HL-60 (cell line): ENCODE measurements at regions not wholly inside any gene's neighbourhood (a gene's known extent, or its start where the extent isn't known, plus 50 kb on each side); places are given as distances from the start of the nearest gene placed in this dataset.

Source experiments
- POLR2AphosphoS5 ChIP-seq: IDR thresholded peaks from 2 replicates; pipeline ENCODE4 v1.6.1; 2012; ENCODE audit warnings: low read depth
- TF ChIP-seq, protein P1 (sequence below): IDR thresholded peaks from 2 replicates; pipeline ENCODE4 v1.6.1; 2012; ENCODE audit warnings: low read depth; ENCODE audit not compliant: insufficient replicate concordance
- TF ChIP-seq, protein P2 (sequence below): IDR thresholded peaks from one replicate; pipeline ENCODE4 v1.5.1; 2011; ENCODE audit warnings: low read length, control low read depth, inconsistent platforms; ENCODE audit not compliant: insufficient read depth

DNA sequence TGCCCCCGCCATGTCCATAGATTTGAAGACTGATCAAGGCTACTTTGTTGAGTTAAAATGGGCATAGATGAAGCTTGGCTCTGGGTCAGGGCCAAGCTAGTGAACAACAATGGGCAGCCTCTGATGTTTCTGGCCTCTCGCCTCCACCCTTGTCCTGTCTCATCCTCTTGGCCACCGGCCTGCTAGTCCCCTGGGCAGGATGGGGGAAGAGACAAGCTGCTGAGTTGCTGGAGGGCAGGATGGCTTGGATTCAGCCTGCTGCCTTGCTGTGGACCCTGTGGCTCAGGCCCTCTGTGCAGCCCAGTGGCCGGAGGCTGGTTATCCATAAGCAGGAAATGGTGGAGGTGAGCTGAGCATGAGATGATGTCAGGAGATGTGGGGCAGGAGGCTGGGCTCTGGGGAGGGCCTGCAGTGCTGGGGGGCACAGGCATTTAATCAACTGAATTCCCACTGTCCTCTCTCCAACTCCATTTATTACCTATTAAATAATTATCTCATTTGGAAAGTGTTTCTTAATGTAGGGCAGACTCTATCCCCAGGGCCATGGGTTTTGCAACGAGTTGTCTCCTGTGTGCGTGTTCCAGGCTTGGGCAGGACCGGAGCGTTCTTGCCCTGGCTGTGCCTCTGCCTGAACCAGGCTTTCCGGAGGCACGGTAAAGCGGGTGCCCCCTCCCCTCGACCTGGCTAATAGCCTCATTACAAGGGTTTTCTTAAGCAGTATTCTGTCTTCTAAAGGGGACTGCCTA lies 122.9 kb downstream of the GLI2 start:
- TF ChIP-seq, protein P1, sequence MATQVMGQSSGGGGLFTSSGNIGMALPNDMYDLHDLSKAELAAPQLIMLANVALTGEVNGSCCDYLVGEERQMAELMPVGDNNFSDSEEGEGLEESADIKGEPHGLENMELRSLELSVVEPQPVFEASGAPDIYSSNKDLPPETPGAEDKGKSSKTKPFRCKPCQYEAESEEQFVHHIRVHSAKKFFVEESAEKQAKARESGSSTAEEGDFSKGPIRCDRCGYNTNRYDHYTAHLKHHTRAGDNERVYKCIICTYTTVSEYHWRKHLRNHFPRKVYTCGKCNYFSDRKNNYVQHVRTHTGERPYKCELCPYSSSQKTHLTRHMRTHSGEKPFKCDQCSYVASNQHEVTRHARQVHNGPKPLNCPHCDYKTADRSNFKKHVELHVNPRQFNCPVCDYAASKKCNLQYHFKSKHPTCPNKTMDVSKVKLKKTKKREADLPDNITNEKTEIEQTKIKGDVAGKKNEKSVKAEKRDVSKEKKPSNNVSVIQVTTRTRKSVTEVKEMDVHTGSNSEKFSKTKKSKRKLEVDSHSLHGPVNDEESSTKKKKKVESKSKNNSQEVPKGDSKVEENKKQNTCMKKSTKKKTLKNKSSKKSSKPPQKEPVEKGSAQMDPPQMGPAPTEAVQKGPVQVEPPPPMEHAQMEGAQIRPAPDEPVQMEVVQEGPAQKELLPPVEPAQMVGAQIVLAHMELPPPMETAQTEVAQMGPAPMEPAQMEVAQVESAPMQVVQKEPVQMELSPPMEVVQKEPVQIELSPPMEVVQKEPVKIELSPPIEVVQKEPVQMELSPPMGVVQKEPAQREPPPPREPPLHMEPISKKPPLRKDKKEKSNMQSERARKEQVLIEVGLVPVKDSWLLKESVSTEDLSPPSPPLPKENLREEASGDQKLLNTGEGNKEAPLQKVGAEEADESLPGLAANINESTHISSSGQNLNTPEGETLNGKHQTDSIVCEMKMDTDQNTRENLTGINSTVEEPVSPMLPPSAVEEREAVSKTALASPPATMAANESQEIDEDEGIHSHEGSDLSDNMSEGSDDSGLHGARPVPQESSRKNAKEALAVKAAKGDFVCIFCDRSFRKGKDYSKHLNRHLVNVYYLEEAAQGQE, result no peak
- TF ChIP-seq, protein P2, sequence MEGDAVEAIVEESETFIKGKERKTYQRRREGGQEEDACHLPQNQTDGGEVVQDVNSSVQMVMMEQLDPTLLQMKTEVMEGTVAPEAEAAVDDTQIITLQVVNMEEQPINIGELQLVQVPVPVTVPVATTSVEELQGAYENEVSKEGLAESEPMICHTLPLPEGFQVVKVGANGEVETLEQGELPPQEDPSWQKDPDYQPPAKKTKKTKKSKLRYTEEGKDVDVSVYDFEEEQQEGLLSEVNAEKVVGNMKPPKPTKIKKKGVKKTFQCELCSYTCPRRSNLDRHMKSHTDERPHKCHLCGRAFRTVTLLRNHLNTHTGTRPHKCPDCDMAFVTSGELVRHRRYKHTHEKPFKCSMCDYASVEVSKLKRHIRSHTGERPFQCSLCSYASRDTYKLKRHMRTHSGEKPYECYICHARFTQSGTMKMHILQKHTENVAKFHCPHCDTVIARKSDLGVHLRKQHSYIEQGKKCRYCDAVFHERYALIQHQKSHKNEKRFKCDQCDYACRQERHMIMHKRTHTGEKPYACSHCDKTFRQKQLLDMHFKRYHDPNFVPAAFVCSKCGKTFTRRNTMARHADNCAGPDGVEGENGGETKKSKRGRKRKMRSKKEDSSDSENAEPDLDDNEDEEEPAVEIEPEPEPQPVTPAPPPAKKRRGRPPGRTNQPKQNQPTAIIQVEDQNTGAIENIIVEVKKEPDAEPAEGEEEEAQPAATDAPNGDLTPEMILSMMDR, result no peak
- no peak for TF ChIP-seq POLR2AphosphoS5
